NCI-H2107 treated with DMSO at 0.1 percent for 48 hours (cell line): ENCODE measurements at regions not wholly inside any gene's neighbourhood (a gene's known extent, or its start where the extent isn't known, plus 50 kb on each side); places are given as distances from the start of the nearest gene placed in this dataset.

Experiments
- DNase-seq: peaks from one replicate; lab custom pipeline; 2025; ENCODE audit not compliant: unreplicated experiment; lab: John Stamatoyannopoulos, UW

GRCh38 chr6:44531442-44532015 lies 144.0 kb downstream of the CDC5L start:
- DNase-seq, result no peak

GRCh38 chr6:44533421-44533820 lies 145.9 kb downstream of the CDC5L start:
- DNase-seq, result no peak

- no peak for DNase-seq
Measured at GRCh38 chr6:44534291-44534690, 146.8 kb downstream of the CDC5L start.

- DNase-seq, result no peak
Measured at GRCh38 chr6:44535446-44535845, 147.9 kb downstream of the CDC5L start.

- no peak for DNase-seq
Measured at GRCh38 chr6:44535967-44536366, 148.5 kb downstream of the CDC5L start.

- DNase-seq, result peak; percentile 2
Measured at GRCh38 chr6:44537306-44538049, 150.0 kb downstream of the CDC5L start.

GRCh38 chr6:44538131-44538806 lies 150.8 kb downstream of the CDC5L start:
- DNase-seq, result no peak

- no peak for DNase-seq
Measured at GRCh38 chr6:44538807-44539201, 151.3 kb downstream of the CDC5L start.

GRCh38 chr6:44539701-44540355 lies 152.3 kb downstream of the CDC5L start:
- no peak for DNase-seq

- no peak for DNase-seq
Measured at GRCh38 chr6:44540881-44541280, 153.4 kb downstream of the CDC5L start.

- peak; percentile 6 for DNase-seq
Measured at GRCh38 chr6:44542401-44543116, 155.1 kb downstream of the CDC5L start.

- DNase-seq, result no peak
Measured at GRCh38 chr6:44543664-44544063, 156.2 kb downstream of the CDC5L start.

GRCh38 chr6:44545224-44545623 lies 157.7 kb downstream of the CDC5L start:
- no peak for DNase-seq

- no peak for DNase-seq
Measured at GRCh38 chr6:44548319-44548718, 160.8 kb downstream of the CDC5L start.

GRCh38 chr6:44549516-44549915 lies 162.0 kb downstream of the CDC5L start:
- no peak for DNase-seq

GRCh38 chr6:44554194-44554593 lies 166.7 kb downstream of the CDC5L start:
- no peak for DNase-seq

- DNase-seq, result no peak
Measured at GRCh38 chr6:44554861-44555260, 167.4 kb downstream of the CDC5L start.

- no peak for DNase-seq
Measured at GRCh38 chr6:44556046-44556445, 168.5 kb downstream of the CDC5L start.

GRCh38 chr6:44558024-44558831 lies 170.7 kb downstream of the CDC5L start:
- no peak for DNase-seq

- DNase-seq, result no peak
Measured at GRCh38 chr6:44558832-44559251, 171.3 kb downstream of the CDC5L start.
